Activated CD4-positive, alpha-beta T cell treated with anti-CD3 and anti-CD28 coated beads, Interleukin-10, Interleukin-2, amounts not matched to agents 100 ng/mL and 50 ng/mL, durations not matched to agents 16 hours and 8 hours (primary cell): ENCODE measurements at regions not wholly inside any gene's neighbourhood (a gene's known extent, or its start where the extent isn't known, plus 50 kb on each side); places are given as distances from the start of the nearest gene placed in this dataset.

Source experiments
- DNase-seq: peaks from one replicate; pipeline ENCODE4 v3.0.0-alpha.2; 2020

- DNase-seq, result peak; percentile 58
These were observed 51.3 kb upstream of the LSM14A start for GRCh38 chr19:34120846-34121639.
